Dermis blood vessel endothelial cell (primary cell): ENCODE measurements at regions not wholly inside any gene's neighbourhood (a gene's known extent, or its start where the extent isn't known, plus 50 kb on each side); places are given as distances from the start of the nearest gene placed in this dataset.

Experiments
- DNase-seq: peaks from one replicate; pipeline ENCODE4 v3.0.0; 2010

DNA sequence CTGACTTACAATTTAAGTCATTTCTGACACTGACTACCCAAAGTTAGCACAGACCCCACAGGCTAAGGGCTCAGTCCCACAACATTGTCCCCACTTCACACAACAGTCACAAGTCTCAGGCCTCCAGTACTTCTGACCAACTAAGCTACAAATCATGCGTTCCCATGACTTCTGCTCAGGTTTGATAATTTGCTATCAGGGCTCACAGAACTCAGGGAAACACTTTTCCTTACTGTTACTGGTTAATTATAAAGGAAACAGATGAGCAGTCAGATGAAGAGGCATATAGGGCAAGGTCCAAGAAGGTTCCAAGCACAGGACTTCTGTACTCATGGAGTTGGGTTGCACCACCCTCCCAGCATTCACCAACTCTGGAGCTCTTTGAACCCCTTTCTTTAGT is 151.2 kb upstream of the TNR start:
- no peak for DNase-seq

DNA sequence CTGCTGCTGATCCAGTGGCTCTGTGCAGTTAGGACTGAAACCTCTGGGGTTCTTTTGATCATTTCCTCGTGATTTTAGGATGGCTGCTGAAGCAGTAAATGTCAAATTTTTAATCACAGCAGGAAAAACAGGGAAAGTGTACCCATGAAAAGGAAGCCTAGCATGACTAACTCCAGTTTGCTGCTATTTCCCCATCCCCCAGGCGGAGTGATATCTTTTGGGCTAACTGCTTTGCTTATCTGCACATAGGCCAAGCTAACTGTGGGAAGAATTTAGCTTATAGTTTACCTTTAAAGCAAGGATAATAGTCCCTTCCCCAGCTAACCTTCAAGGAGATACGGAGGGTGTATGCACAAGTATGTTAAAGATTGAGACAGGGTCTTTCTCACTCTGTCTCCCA is 149.8 kb upstream of the TNR start:
- DNase-seq, result peak; percentile 25

DNA sequence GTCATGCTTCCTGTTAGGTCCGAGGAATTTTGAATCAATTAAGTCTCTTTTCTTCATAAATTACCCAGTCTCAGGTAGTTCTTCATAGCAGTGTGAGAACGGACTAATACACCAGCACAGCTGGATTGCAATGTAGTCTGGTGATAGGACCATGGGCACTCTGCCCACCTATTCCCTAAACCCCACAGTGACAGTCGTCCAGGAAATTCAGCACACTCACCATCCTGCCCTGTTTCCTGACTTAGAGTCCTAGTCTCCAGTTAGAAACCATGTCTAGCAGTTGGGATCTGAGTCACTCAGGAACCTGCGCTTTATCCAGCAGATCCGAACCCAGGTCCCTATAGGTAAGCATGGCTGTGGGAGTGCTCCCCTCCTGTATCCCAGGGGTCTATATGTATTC is 149.3 kb upstream of the TNR start:
- peak; percentile 59 for DNase-seq

DNA sequence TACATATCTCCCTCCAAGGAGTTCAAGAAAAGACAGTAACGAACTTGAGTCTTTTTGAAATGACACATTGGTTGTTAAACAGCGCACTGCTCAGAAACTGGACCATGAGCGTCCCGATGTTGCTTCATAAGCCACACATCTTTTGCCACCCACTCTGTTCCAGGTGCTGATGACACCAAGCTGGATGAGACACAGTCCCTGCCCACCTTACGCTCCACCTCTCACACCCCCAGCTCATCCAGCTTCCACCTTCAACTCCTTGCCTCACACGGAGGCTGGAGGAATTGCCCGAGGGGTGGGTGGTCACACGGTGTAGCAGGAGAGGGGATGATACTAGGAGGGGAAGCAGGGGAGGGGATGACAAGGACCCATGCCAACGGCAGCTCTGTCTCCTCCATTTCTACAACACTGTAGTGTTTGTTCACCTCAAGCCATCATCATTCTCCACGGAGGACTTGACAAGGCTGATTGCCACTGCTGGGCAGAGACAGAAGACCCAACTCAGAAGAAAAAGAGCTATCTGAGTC is 148.5 kb upstream of the TNR start:
- DNase-seq, result no peak

DNA sequence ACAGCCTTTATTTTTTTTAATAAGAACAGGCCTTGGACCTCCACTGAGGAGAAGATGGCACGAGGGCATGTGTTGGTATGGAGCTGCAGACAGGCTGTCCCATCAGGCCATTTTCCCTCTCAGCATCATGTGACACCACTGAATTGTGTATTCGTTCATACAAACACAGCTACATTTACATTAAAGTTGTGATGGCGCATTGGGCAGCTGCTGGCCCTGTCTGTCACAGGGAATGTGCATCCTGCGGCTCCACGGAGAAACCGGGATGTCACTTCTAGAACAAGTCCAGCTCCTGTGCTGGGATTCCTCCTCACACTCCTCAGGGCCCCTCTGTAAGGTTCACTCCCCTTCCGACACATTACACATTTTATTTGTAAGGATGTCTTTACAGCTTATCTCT is 147.6 kb upstream of the TNR start:
- no peak for DNase-seq

DNA sequence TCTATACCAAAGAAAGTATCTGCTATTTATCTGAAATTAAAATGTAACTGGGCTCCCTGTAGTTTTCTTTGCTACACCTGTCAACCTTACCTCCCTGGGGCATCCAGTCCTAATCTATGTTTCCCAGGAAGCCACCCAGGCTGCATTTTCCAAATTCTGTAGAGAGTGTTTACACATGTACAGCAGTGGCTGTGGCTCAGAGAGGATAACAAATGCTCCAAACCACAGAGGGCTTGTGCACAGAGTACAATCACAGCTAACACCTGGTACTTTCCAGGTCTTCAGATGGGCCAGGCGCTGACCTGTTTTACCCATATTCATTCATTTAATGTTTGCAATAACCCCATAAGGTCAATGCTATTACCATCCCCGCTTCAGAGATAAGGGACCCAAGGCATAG is 146.5 kb upstream of the TNR start:
- DNase-seq, result no peak

DNA sequence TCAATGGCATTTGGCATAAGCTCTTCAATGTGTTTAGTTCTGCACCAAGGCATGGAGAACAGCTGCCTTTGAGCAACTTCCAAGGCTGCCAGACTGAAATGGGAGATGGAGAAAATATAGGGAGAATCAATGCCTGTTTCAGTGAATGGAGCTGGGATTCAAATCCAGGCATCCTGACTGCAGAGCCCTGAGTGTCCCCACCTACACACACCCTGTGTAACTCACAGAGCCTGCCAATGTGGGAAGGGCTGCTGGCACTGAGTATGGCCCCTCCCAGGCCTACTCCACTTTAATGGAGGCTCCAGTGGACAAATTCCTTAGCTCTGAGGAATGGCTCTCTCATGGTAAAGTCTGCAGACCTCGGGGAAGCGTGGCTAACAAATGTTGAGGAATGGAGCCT is 145.6 kb upstream of the TNR start:
- DNase-seq, result no peak

DNA sequence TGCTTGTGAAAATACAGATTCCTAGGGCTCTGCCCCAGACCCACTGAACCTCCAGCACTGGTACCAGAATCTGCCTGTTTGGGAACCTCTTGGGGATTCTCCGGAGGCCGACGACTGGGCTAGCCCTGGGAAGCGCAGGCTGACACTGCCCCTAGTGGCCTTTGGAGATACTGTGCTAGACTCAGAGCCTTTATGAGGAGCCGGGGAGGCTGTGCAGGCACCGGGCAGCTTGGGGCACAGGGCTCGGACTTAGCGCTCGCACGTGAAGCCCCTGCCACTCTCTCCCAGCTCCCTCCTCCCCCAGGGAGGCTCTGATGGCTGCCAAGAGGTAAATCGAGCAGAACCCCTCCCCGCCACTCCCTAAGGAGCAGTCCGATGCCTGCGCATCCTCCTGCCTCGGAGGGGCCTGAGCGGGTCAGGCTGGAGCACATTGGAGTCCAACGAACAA is 144.6 kb upstream of the TNR start:
- DNase-seq, result peak; percentile 75

DNA sequence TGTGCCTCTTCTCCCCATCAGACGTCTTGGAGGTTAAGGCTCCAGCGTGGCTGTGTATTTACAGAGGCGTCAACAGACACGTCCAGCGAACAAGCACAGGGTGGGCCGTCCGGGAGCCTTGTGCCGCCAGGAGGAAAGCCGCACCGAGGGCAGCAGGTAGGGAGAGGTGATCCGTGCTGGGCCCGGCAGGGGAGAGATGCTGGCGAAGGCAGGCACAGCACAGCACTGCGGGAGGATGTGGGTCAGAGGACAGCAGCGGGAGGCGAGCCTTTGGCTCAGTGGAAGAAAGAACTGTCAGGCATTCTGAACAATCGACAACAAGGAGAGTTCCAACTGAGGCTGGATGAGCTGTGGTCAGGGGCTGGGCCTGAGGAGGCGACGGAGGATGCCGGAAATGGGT is 144.1 kb upstream of the TNR start:
- no peak for DNase-seq

DNA sequence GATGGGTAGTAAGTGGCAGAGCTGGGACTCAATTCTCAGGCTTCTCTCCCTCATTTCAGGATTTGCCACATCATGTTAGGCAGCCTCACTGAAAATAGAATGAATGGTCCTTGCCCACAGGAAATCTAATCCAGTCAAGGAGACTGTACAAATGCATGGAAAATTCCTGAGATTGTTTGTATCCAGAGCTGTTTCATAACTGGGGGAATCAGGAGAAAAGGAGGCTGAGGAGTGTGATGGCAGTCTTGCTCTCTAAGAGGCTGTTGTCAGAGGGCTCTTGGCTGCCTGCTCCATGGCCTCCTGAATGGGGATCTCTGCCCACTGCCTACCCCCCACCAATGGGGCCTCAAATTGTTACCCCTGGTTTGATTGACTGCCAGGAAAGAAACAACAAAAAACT is 141.9 kb upstream of the TNR start:
- peak; percentile 24 for DNase-seq

DNA sequence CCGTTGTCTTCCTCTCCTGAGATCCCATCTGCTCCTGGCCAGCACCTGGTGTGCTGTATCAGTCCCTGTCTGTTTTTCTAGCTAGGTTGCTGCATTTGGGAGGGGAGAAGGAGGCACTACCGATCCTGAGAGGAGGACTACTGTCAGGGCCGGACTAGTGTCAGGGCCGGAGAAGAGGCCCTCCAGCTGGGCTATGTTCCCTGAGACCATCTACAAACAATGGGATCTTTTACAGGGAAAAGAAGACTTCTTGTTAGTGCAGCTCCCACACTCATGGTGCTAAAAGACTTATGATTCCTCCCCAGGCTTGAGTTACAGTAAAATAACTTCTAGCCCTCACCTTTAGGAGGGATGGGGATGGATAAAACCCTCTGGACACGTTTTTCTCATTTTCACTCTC is 141.0 kb upstream of the TNR start:
- no peak for DNase-seq

DNA sequence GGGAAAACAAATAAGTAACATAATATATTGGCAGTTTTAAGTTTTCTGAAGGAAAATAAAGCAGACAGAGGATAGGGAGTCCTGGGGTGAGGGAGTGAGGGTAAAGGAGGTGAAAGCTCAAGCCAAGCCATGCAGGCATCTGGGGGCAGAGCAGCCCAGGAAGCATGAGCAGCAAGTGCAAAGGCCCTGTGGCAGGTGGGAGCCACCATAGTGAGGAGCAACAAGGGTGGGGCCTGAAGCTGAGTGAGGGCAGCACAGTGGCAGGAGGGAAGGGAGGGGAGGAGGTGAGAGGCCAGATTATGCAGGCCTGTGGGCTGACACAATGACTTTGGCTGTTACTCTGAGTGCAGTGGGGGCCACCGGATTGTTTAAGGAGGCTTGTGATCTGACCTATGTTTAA is 138.8 kb upstream of the TNR start:
- no peak for DNase-seq

DNA sequence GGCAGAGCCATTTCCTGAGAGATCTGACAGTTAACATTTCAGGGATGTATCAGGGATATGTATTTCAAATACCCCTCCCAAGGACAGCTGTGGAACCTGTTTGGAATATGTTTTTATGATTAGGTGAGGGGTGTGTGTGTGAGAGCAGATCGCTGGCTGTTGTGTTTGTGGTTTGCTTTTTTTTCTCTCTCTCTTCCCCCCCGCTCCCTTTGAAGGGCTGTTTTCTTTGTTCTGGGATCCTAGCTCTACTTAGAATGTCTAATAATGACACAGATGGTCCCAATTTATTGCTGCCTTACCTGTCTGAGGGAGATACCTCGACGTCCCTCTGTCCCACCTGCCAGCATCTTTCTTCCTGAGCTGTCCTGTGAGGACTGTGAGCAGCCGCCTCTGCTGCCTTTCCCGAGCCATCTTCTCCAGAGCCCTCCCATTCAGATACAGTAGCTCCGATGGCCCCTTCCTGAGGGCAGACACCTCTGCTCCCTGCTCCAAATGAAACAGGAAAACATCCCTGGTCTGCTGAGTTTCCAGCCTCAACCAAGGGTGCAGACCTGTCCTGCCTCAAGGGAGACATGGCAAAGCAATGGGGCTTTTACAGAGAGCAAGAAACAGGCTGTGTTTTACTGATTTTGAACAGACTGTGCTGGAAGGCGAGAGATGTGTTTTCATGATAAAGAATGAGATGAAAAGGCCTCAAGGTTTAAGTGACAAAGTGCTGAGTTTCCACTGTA is 138.0 kb upstream of the TNR start:
- DNase-seq, result no peak

DNA sequence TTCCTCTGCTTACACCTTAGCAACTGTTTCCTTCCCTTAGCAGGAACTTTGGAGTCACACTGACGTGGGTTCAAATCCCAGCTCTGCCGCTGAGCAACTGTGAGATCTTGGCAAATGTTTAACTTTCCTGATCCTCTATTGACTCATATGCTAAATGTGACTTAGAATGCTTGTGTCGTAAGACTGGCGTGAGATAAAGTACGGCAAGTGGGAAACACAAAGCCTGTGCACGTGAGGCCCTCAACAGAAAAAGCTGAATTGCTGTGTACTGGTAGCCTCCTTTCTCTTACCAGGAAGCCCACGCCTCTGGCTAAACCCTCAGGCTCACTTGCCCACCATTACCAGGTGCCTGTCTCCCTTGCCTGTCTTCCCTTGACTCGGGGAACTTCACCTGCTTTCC is 135.4 kb upstream of the TNR start:
- DNase-seq, result no peak

DNA sequence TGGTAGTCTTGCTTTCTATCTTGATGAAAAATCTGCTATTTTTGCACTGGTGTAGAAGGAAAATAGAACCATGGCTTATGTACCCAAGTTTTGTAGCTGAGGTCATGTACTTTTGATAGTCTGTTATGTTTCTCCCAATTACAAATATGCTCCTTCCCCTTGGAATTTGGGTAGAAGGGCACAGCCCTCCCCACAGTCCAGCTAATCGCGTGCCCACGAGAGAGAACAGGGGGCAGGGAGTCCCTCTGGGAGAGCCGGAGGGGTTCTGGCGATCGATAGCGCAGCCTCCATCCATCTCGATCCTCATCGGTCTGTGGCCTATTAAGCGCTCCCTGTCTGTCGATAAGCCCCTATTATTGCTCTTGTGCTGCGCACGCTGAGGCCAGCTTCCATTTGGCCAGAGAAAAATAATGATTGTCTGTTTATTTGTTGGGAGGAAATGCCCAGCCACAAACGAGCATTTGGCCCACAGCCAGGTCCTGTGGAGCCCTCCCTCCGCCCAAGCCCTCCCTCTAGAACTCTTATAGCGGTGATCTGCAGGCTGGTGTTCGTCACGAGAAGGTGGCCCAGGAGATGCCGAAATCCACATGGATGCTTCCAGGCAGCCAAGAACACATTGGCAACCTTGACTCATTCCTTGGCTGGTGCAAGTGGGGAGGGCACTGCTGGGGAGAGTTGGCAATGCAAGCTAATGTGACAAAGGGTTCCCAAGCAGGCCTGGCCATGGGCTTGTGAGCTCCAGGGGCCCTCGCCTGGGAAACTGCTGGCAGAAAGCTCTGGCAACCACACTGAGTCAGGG is 134.7 kb upstream of the TNR start:
- DNase-seq, result no peak

DNA sequence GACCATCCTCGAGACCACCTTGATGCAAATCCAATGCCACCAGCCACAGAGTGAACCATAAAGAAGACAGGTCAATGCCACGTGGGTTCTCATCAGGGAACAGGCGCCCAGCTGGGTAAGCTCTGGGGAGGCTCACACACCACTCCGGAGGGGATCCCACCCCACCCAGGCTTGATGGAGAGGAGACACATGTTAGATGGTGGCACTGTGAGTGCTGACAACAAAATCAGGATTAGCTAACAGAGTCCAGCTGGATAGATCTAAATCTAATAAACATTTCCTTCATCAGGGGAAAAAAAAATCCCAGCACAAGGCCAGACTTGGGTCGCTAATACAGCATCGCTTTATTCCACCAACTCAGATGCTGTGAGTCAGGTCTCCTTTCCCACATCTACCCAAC is 132.2 kb upstream of the TNR start:
- no peak for DNase-seq

DNA sequence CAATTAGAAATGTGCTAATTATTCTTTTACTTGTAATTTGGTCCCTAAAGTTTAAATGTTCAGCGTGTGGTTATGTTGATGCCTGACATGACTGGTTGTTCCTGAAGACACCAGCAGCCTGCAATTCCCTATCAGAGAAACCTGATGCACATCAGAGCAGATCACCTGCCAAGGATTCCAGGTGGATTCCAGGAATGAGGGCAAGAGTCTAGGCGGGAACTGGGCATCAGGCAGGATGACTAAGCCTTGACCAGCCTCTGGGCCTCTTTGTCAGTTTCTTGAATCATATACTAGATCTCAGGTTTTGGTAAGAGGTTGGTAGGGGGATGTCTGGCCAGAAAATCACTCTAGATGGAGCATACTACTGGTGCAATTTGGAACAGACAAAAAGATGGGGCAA is 130.7 kb upstream of the TNR start:
- no peak for DNase-seq

DNA sequence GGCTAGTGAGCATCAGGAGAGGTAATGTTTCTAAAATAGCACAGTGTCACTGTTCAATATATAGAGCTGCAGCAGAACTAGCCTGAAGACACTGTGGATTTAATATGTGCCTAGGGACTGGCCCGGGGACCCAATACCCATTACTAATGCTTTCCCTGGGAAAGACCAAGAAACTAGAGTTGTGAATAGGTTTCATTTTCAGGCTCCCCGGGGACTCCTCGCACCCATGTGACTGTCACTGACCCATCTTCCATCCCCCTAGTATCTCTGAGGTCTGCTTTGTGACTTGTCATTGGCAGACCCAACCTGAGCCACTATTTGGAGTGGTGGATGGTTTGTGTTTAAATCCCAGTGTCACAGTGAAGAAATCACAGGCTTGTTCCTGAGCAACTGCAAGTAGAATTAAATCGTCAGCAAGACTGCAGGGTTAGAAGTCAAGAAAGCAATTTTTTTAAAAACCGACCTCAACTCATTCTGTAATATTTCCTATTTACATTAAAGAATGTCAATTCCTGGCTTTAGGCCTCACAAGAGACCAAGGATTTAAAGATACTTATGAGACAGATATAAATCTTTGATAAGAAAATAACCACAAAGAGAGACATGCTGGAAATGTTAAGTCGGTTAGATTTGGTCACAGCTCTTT is 130.0 kb upstream of the TNR start:
- DNase-seq, result no peak

DNA sequence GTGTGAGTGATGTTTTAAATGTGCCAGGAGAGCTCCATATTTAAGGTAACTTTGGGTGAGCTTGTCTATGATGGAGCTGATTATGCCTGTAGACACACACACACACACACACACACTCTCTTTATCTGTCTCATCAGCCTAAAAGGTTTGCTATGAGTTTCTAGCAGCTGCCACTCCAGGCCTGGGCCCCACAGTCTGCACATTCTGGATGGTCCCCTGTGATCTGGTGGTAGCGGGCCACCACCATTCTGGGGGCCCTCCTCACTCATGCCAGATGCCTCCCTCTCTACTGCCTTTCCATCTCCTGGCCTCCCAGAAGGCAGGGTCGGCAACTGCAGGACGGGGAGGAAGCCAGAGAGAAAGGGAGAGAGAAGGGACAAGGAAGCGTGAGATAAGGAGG is 129.2 kb upstream of the TNR start:
- no peak for DNase-seq

DNA sequence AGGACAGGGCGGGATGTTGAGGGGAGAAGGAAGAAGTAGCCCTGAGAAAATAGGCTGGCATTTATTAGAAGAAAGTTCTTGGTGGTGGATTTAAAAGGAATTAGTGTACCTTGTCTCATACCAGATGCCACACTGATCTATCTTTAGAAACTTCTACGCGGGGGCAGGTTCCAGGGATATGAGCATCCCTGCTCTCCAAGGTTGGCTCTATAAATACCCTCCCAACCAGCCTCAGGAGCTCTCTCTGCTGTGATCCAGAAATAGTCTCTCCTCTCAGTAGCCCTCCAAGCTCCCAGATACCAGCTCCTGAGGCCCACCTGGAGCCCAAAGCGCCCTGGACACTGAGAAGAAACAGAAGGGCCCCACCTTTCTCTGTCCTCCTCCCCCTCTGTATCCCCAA is 128.3 kb upstream of the TNR start:
- no peak for DNase-seq

DNA sequence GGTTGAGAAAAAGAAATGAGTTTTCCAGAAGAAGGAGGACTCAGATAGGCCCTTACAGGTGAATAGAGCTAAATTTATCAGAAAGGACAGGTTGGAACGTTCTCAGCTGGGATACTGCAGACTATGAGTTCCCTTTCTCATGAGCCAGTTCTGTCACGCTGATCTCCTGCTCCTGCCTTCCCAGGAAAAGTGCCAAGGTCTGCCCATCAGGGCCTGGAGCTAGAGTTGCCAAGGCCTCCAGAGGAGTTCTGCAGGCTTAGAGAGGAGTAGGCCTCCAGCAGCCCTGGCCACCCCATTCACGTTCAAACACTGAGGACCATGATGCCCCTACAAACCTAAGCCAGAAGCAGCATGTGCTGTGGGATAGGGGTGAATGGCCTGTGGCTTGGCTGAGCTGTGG is 126.8 kb upstream of the TNR start:
- no peak for DNase-seq

DNA sequence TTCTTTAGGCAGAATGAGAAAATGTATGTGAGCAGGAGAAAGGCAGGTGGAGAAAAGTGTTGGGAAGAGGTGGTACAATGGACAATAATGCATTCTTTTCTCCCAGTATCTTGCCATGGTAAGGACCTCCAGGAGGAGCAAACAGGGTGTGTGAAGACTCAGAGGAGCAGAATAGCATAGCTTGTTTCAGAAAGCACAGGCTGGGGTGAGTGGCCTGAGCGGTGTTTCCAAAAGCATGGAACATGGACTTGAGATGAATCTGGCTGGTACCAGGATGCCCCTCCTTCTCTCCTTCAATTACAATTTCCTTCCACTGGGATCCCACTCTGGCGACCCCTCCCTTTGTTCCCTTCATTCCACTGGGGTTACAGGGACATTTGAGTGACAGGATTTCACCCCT is 123.4 kb upstream of the TNR start:
- no peak for DNase-seq

DNA sequence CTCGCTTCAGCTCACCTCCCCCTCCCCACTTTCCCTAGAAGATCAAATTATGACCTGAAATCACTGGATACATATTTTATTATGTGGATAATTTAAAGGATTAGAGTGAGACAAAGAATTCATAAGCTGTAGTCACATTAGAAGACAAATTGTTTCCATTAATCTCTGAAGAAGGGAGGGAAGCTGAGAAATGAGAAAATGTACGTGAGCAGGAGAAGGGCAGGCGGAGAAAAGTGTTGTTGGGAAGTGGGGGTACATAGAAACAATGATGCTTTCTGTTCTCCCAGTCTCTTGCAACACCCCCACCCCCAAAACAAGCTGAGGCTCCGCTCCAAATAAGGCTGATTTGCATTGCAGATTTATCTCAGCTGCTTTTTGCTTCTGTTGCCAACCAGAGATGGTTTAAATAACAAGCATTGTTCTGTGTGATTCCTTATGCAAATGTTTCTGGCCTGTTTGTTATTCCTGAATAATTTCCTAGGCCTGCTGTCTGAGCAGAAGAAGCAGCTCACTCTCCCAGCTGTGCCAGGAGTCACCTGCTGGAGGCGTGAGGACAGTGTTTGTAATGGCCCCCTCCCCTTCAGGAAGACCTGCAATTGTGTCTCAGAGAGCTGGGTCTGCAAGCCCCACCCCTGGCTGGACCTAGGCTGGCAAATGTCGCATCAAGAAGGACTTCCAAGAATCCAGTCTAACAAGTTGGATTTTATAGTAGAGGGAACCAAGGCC is 121.8 kb upstream of the TNR start:
- no peak for DNase-seq
